H1 (cell line): ENCODE measurements at regions not wholly inside any gene's neighbourhood (a gene's known extent, or its start where the extent isn't known, plus 50 kb on each side); places are given as distances from the start of the nearest gene placed in this dataset.

Experiments
- CTCF ChIA-PET: fragments of 300-600 bp; sonication (Branson Sonifier 250); formaldehyde crosslinking; loops from one replicate; lab custom pipeline; 2021; ENCODE audit not compliant: partially characterized antibody; lab: Charles Lee
- POLR2A ChIA-PET: fragments of 300-600 bp; sonication (Branson Sonifier 250); formaldehyde crosslinking; loops from one replicate; lab custom pipeline; 2021; ENCODE audit warnings: inconsistent platforms; ENCODE audit not compliant: partially characterized antibody; lab: Charles Lee
- DNase-seq, 2 experiments: peaks; one replicate each; pipeline versions ENCODE4 v3.0.0 to v3.0.0-alpha.2; 2010 to 2022; ENCODE audit warnings: low spot score in 2 of 2, low read depth in 1 of 2, mixed read lengths in 1 of 2
- FAIRE-seq: peaks from 2 replicates; lab custom pipeline; 2011; peaks lifted over from hg19 to GRCh38; lab: Jason Lieb, UNC
- H2AFZ ChIP-seq: 2 replicates; pipeline ENCODE4 v1.8.1; 2012; ENCODE audit warnings: low read length, inconsistent platforms
- H2AK5ac ChIP-seq: 2 replicates; pipeline ENCODE4 v1.6.1; 2013; ENCODE audit warnings: low read depth, low read length
- H2BK120ac ChIP-seq: replicated peaks from 2 replicates; pipeline ENCODE3; 2013; ENCODE audit warnings: low read depth, low read length, inconsistent platforms
- H2BK12ac ChIP-seq: 2 replicates; pipeline ENCODE4 v1.6.1; 2013; ENCODE audit warnings: low read depth, low read length
- H2BK15ac ChIP-seq: 2 replicates; pipeline ENCODE4 v1.6.1; 2013; ENCODE audit warnings: low read length
- H2BK20ac ChIP-seq: 2 replicates; pipeline ENCODE4 v1.6.1; 2013; ENCODE audit warnings: low read length
- H2BK5ac ChIP-seq: 2 replicates; pipeline ENCODE4 v1.6.1; 2013; ENCODE audit warnings: low read depth, low read length
- H3K14ac ChIP-seq: 2 replicates; pipeline ENCODE4 v1.6.1; 2013; ENCODE audit warnings: inconsistent platforms; ENCODE audit not compliant: insufficient read length
- H3K18ac ChIP-seq: 2 replicates; pipeline ENCODE4 v1.6.1; 2013; ENCODE audit warnings: low read length; ENCODE audit errors: extremely low read depth
- H3K23ac ChIP-seq: 2 replicates; pipeline ENCODE4 v1.6.1; 2013; ENCODE audit warnings: inconsistent platforms; ENCODE audit not compliant: insufficient read length
- H3K23me2 ChIP-seq: 2 replicates; pipeline ENCODE4 v1.6.1; 2013; ENCODE audit warnings: low read depth, low read length
- H3K27ac ChIP-seq: 2 replicates; pipeline ENCODE4 v1.6.1; 2011; ENCODE audit warnings: low read depth, low read length, inconsistent platforms
- H3K27me3 ChIP-seq, 4 experiments: replicated peaks in 1 of 4; 1 replicate in 1 of 4; 2 replicates in 3 of 4; pipeline versions ENCODE4 v1.6.1 to v1.8.1; 2011 to 2013; ENCODE audit warnings: low read length in 3 of 4, mild to moderate bottlenecking in 3 of 4, inconsistent platforms in 2 of 4, mixed read lengths in 2 of 4, moderate library complexity in 1 of 4; ENCODE audit not compliant: control insufficient read depth in 3 of 4, insufficient read depth in 3 of 4; ENCODE audit errors: extremely low read depth in 1 of 4
- H3K36me3 ChIP-seq, 4 experiments: 2 replicates each; pipeline versions ENCODE4 v1.6.1 to v1.8.1; 2011 to 2013; ENCODE audit warnings: mild to moderate bottlenecking in 4 of 4, low read length in 3 of 4, moderate library complexity in 2 of 4, control low read depth in 1 of 4, inconsistent platforms in 1 of 4; ENCODE audit not compliant: insufficient read depth in 4 of 4, control insufficient read depth in 2 of 4
- H3K4ac ChIP-seq: replicated peaks from 2 replicates; pipeline ENCODE3; 2013; ENCODE audit warnings: low read length, low read depth, mixed read lengths, inconsistent platforms; ENCODE audit not compliant: insufficient read length
- H3K4me1 ChIP-seq, 4 experiments: replicated peaks in 1 of 4; 1 replicate in 1 of 4; 2 replicates in 3 of 4; pipeline versions ENCODE4 v1.6.1 to v1.8.1; 2011 to 2013; ENCODE audit warnings: low read length in 3 of 4, inconsistent platforms in 2 of 4, mixed read lengths in 1 of 4; ENCODE audit not compliant: insufficient read depth in 4 of 4, control insufficient read depth in 3 of 4
- H3K4me2 ChIP-seq, 2 experiments: 2 replicates each; pipeline versions ENCODE4 v1.6.1 to v1.8.1; 2011 to 2013; ENCODE audit warnings: low read depth in 2 of 2, low read length in 2 of 2, control low read depth in 1 of 2, inconsistent platforms in 1 of 2, mild to moderate bottlenecking in 1 of 2; ENCODE audit not compliant: insufficient read depth in 1 of 2
- H3K4me3 ChIP-seq, 4 experiments: fragments of 200-600, 300-600 bp in 1 of 4; sonication (generic), shearing (Covaris generic), sonication (Bioruptor Twin) in 1 of 4; 2 replicates each; pipeline versions ENCODE4 v1.5.1 to v1.8.1; 2011 to 2016; ENCODE audit warnings: low read length in 4 of 4, low read depth in 3 of 4, control low read depth in 2 of 4, inconsistent platforms in 2 of 4, mild to moderate bottlenecking in 2 of 4, mixed read lengths in 1 of 4, moderate library complexity in 1 of 4; ENCODE audit not compliant: insufficient read depth in 2 of 4; ENCODE audit errors: extremely low read depth in 1 of 4
- H3K56ac ChIP-seq: replicated peaks from 2 replicates; pipeline ENCODE3; 2013; ENCODE audit warnings: low read depth, mild to moderate bottlenecking, mixed read lengths, low read length, inconsistent platforms; ENCODE audit not compliant: insufficient read length
- H3K79me1 ChIP-seq: 2 replicates; pipeline ENCODE4 v1.6.1; 2013; ENCODE audit warnings: low read depth, low read length, control low read depth
- H3K79me2 ChIP-seq, 2 experiments: 2 replicates each; pipeline versions ENCODE4 v1.6.1 to v1.8.1; 2012 to 2013; ENCODE audit warnings: low read length in 2 of 2, mild to moderate bottlenecking in 2 of 2, inconsistent platforms in 1 of 2; ENCODE audit not compliant: insufficient read depth in 2 of 2, control insufficient read depth in 1 of 2
- H3K9ac ChIP-seq, 4 experiments: replicated peaks in 1 of 4; 1 replicate in 1 of 4; 2 replicates in 3 of 4; pipeline versions ENCODE4 v1.6.1 to v1.8.1; 2011 to 2013; ENCODE audit warnings: low read depth in 3 of 4, low read length in 3 of 4, control low read depth in 2 of 4, mild to moderate bottlenecking in 2 of 4, moderate library complexity in 2 of 4, inconsistent platforms in 1 of 4; ENCODE audit errors: extremely low read depth in 1 of 4
- H3K9me3 ChIP-seq, 2 experiments: 2 replicates each; pipeline versions ENCODE4 v1.6.1 to v1.8.1; 2012 to 2013; ENCODE audit warnings: mild to moderate bottlenecking in 2 of 2, moderate library complexity in 2 of 2, control low read depth in 1 of 2, inconsistent platforms in 1 of 2, low read depth in 1 of 2, low read length in 1 of 2, mixed read lengths in 1 of 2; ENCODE audit not compliant: insufficient read depth in 2 of 2
- H4K20me1 ChIP-seq, 2 experiments: replicated peaks in 1 of 2; 2 replicates each; pipeline versions ENCODE3 to v1.8.1; 2011 to 2013; ENCODE audit warnings: inconsistent platforms in 2 of 2, low read length in 2 of 2, mild to moderate bottlenecking in 1 of 2; ENCODE audit not compliant: insufficient read depth in 2 of 2, control insufficient read depth in 1 of 2
- H4K5ac ChIP-seq: 2 replicates; pipeline ENCODE4 v1.6.1; 2013; ENCODE audit warnings: low read length, low read depth, mixed read lengths, inconsistent platforms; ENCODE audit not compliant: insufficient read length
- H4K8ac ChIP-seq: 2 replicates; pipeline ENCODE4 v1.8.0; 2013; ENCODE audit warnings: mild to moderate bottlenecking, moderate library complexity, low read length, inconsistent platforms; ENCODE audit not compliant: insufficient read depth; ENCODE audit errors: extremely low read depth
- H4K91ac ChIP-seq: replicated peaks from 2 replicates; pipeline ENCODE3; 2013; ENCODE audit warnings: low read length, mixed read lengths, inconsistent platforms; ENCODE audit not compliant: insufficient read length
- ASH2L ChIP-seq: fragments of 200-600, 300-600 bp; sonication (generic); IDR thresholded peaks from one replicate; pipeline ENCODE4 v1.7.1; 2017; ENCODE audit warnings: low read length
- ATF3 ChIP-seq: IDR thresholded peaks from 2 replicates; pipeline ENCODE4 v1.6.1; 2011; ENCODE audit warnings: low read depth, mild to moderate bottlenecking, low read length; ENCODE audit not compliant: insufficient read depth
- CBX8 ChIP-seq: fragments of 300-800, 300-1000 bp; sonication (generic); IDR thresholded peaks from 2 replicates; pipeline ENCODE4 v1.7.1; 2016; ENCODE audit warnings: low read depth, low read length, borderline replicate concordance
- GTF2F1 ChIP-seq: IDR thresholded peaks from 2 replicates; pipeline ENCODE4 v1.6.1; 2012; ENCODE audit warnings: low read depth, low read length, improper control_type of control experiment, borderline replicate concordance
- JUN ChIP-seq: IDR thresholded peaks from 2 replicates; pipeline ENCODE4 v1.6.1; 2011; ENCODE audit warnings: low read depth, mild to moderate bottlenecking, improper control_type of control experiment, low read length
- KDM4A ChIP-seq: IDR thresholded peaks from one replicate; pipeline ENCODE4 v1.7.1; 2012; ENCODE audit warnings: low read depth, mild to moderate bottlenecking, moderate library complexity, low read length, inconsistent platforms; ENCODE audit not compliant: severe bottlenecking
- PHF8 ChIP-seq: fragments of 200-600 bp; sonication (generic); conservative IDR thresholded peaks from 2 replicates; pipeline ENCODE4 v1.7.1; 2012; ENCODE audit warnings: low read depth, mild to moderate bottlenecking, inconsistent platforms, low read length, moderate library complexity
- RBBP5 ChIP-seq: IDR thresholded peaks from 2 replicates; pipeline ENCODE4 v1.7.1; 2012; ENCODE audit warnings: low read depth, mild to moderate bottlenecking, inconsistent platforms, low read length, moderate library complexity, borderline replicate concordance
- RNF2 ChIP-seq: fragments of 200-900, 300-1000 bp; sonication (generic); IDR thresholded peaks from 2 replicates; pipeline ENCODE4 v1.7.1; 2016; ENCODE audit warnings: borderline replicate concordance, low read depth, mild to moderate bottlenecking, antibody characterized with exemption, low read length; ENCODE audit not compliant: poor library complexity, severe bottlenecking; ENCODE audit errors: missing control alignments
- SAP30 ChIP-seq: fragments of 300-600 bp; sonication (generic); IDR thresholded peaks from 2 replicates; pipeline ENCODE4 v1.7.1; 2012; ENCODE audit warnings: low read length, moderate library complexity, mild to moderate bottlenecking, inconsistent platforms; ENCODE audit not compliant: insufficient read depth, insufficient replicate concordance
- SIN3A ChIP-seq, 2 experiments: IDR thresholded peaks in 1 of 2; conservative IDR thresholded peaks in 1 of 2; 2 replicates each; pipeline ENCODE4 v1.6.1; 2011 to 2012; ENCODE audit warnings: low read length in 2 of 2, improper control_type of control experiment in 1 of 2, low read depth in 1 of 2, mild to moderate bottlenecking in 1 of 2
- SIX5 ChIP-seq: IDR thresholded peaks from 2 replicates; pipeline ENCODE4 v1.6.1; 2011; ENCODE audit warnings: mild to moderate bottlenecking, low read depth, low read length
- SP2 ChIP-seq: IDR thresholded peaks from 2 replicates; pipeline ENCODE4 v1.6.1; 2012; ENCODE audit warnings: mild to moderate bottlenecking, low read length, inconsistent platforms
- TBP ChIP-seq: IDR thresholded peaks from 2 replicates; pipeline ENCODE4 v1.6.1; 2011; ENCODE audit warnings: low read depth, low read length, improper control_type of control experiment
- WGBS, 2 experiments: shearing (Covaris generic) in 1 of 2; methylation state at CpG; one replicate each; pipeline versions ENCODE4 v1.1.6 to v1.1.7; 2013 to 2015; ENCODE audit warnings: low lambda C conversion rate in 2 of 2, mixed read lengths in 2 of 2, inconsistent platforms in 1 of 2, low coverage in 1 of 2, missing lambda C conversion rate in 1 of 2; ENCODE audit not compliant: insufficient replicate concordance in 2 of 2, insufficient coverage in 1 of 2, insufficient read length in 1 of 2; ENCODE audit errors: extremely low coverage in 1 of 2, missing lambda C conversion rate in 1 of 2; 5-methylcytosine and 5-hydroxymethylcytosine counted together

DNA sequence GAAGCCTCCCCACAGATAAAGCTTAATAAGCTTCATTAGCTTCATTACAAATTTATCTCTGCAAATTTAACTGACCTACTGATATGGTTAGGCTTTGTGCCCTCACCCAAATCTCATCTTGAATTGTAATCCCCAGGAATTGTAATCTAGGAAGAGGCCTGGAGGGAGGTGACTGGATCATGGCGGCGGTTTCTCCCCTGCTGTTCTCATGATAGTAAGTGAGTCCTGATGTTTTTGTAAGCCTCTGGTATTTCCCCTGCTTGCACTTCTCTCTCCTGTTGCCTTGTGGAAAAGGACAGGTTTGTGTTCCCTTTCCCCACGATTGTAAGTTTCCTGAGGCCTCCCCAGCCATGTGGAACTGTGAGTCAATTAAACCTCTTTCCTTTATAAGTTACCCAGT lies 226.1 kb upstream of the TTC14 start:
- H3K79me1 ChIP-seq, result no peaks in the 10 kb centered on the region
- no peak overlapping the region for H3K4ac ChIP-seq
- no peaks in the 10 kb centered on the region for H3K23me2 ChIP-seq
- no peak overlapping the region for H2BK12ac ChIP-seq
- no peak for FAIRE-seq
- H2AK5ac ChIP-seq, result no peak overlapping the region
- H3K27me3 ChIP-seq, result no peaks in the 10 kb centered on the region
- no peaks in the 10 kb centered on the region for H4K20me1 ChIP-seq
- H3K9me3 ChIP-seq, result no peaks in the 10 kb centered on the region
- no peak overlapping the region for H4K8ac ChIP-seq
- H3K9ac ChIP-seq, result no peak overlapping the region
- H3K14ac ChIP-seq, result no peak overlapping the region
- H2BK20ac ChIP-seq, result no peak overlapping the region
- no peak overlapping the region for H4K91ac ChIP-seq
- WGBS, 2 experiments, result 90% methylated on average over 3 of the region's 3 CpGs; no CpG with 5 or more reads in 1 of the 2 experiments
- H3K56ac ChIP-seq, result no peak overlapping the region
- ChIA-PET CTCF (no interaction called here), POLR2A (no interaction called here)
- H3K36me3 ChIP-seq, result no peaks in the 10 kb centered on the region
- H3K4me1 ChIP-seq, result no peaks in the 10 kb centered on the region
- no peak overlapping the region for H2BK5ac ChIP-seq
- no peak overlapping the region for H4K5ac ChIP-seq
- H3K79me2 ChIP-seq, result no peaks in the 10 kb centered on the region
- no peak overlapping the region for H2AFZ ChIP-seq
- no peak overlapping the region for H3K27ac ChIP-seq
- H2BK120ac ChIP-seq, result no peak overlapping the region
- H3K18ac ChIP-seq, result no peak overlapping the region
- DNase-seq, result no peak
- no peak overlapping the region for H2BK15ac ChIP-seq
- no peak overlapping the region for H3K23ac ChIP-seq
- no peak overlapping the region for H3K4me3 ChIP-seq
- H3K4me2 ChIP-seq, result no peak overlapping the region
- TF ChIP-seq TBP, result no peak
- TF ChIP-seq SAP30, result no peak
- no peak for TF ChIP-seq KDM4A
- no peak for TF ChIP-seq RNF2
- no peak for TF ChIP-seq SP2
- TF ChIP-seq ATF3, result no peak
- no peak for TF ChIP-seq JUN
- no peak for TF ChIP-seq PHF8
- no peak for TF ChIP-seq SIN3A (conservative IDR thresholded peaks at IDR 0.05 in 1 of 2, IDR thresholded peaks at IDR 0.05 in 1 of 2; ENCODE audit: low read depth in 1 of 2, low read length in 2 of 2)
- TF ChIP-seq RBBP5, result no peak
- no peak for TF ChIP-seq ASH2L
- no peak for TF ChIP-seq SIX5
- no peak for TF ChIP-seq GTF2F1
- no peak for TF ChIP-seq CBX8
